PC-3 (cell line): ENCODE measurements at regions not wholly inside any gene's neighbourhood (a gene's known extent, or its start where the extent isn't known, plus 50 kb on each side); places are given as distances from the start of the nearest gene placed in this dataset.
A peak's percentile ranks its signal among the peaks of the same experiment; 100 is the strongest.

Source experiments
- ATAC-seq: fragments of 200-7000 bp; cut with Tn5 transposase; 2 replicates; pipeline ENCODE4 v1.9.1; 2020; ENCODE audit warnings: mild to moderate bottlenecking, moderate library complexity
- BruUV-seq: library from RNA; stranded (reverse); fragments of 400-500 nt; replicated peaks from 2 replicates; lab custom pipeline; 2021; lab: Mats Ljungman, UMichigan
- CTCF ChIA-PET: fragments of 300-600 bp; sonication (Branson Sonifier 250); formaldehyde crosslinking; loops from one replicate; lab custom pipeline; 2022; ENCODE audit warnings: antibody characterized with exemption; lab: Charles Lee
- POLR2A ChIA-PET: fragments of 300-600 bp; sonication (Branson Sonifier 250); formaldehyde crosslinking; loops from one replicate; lab custom pipeline; 2022; ENCODE audit warnings: antibody characterized with exemption; ENCODE audit not compliant: unreplicated experiment; lab: Charles Lee
- DNase-seq: peaks from one replicate; pipeline ENCODE4 v3.0.0-alpha.2; 2015
- H2AFZ ChIP-seq: fragments of 300-600 bp; sonication (generic); 2 replicates; pipeline ENCODE4 v1.6.0; 2016; ENCODE audit warnings: antibody characterized with exemption, low read length
- H3F3A ChIP-seq: fragments of 300-600 bp; sonication (generic); one replicate; pipeline ENCODE4 v1.6.0; 2017; ENCODE audit warnings: antibody characterized with exemption, low read length, control low read depth, mild to moderate bottlenecking; ENCODE audit not compliant: unreplicated experiment
- H3K27ac ChIP-seq: fragments of 300-600 bp; sonication (generic); 2 replicates; pipeline ENCODE4 v1.5.1; 2016; ENCODE audit warnings: mild to moderate bottlenecking, low read length
- H3K27me3 ChIP-seq: fragments of 300-600 bp; sonication (generic); 2 replicates; pipeline ENCODE4 v1.6.1; 2016; ENCODE audit warnings: low read length, mixed read lengths
- H3K36me3 ChIP-seq: fragments of 300-600 bp; sonication (generic); 2 replicates; pipeline ENCODE4 v1.6.1; 2016; ENCODE audit warnings: low read depth, mixed run types, low read length, mixed read lengths
- H3K4me1 ChIP-seq: fragments of 300-600 bp; sonication (generic); 2 replicates; pipeline ENCODE4 v1.5.1; 2016; ENCODE audit warnings: low read length; ENCODE audit not compliant: insufficient read depth
- H3K4me2 ChIP-seq: fragments of 300-600 bp; sonication (generic); 2 replicates; pipeline ENCODE4 v1.6.0; 2016; ENCODE audit warnings: low read length
- H3K4me3 ChIP-seq: fragments of 300-600 bp; sonication (generic); 2 replicates; pipeline ENCODE4 v1.5.1; 2016; ENCODE audit warnings: mild to moderate bottlenecking, low read length, mixed read lengths
- H3K79me2 ChIP-seq: fragments of 300-600 bp; sonication (generic); 2 replicates; pipeline ENCODE4 v1.6.1; 2017; ENCODE audit warnings: low read length, mixed read lengths
- H3K9ac ChIP-seq: fragments of 300-600 bp; sonication (generic); 2 replicates; pipeline ENCODE4 v1.6.0; 2016; ENCODE audit warnings: mild to moderate bottlenecking, low read length
- H3K9me2 ChIP-seq: fragments of 300-600 bp; sonication (generic); replicated peaks from 2 replicates; pipeline ENCODE4 v1.6.1; 2016; ENCODE audit warnings: mixed run types, low read length, mixed read lengths
- H3K9me3 ChIP-seq: fragments of 300-600 bp; sonication (generic); 2 replicates; pipeline ENCODE4 v1.6.1; 2016; ENCODE audit warnings: low read length, mixed read lengths
- H4K20me1 ChIP-seq: fragments of 300-600 bp; sonication (generic); 2 replicates; pipeline ENCODE4 v1.6.1; 2016; ENCODE audit warnings: low read length, mixed read lengths
- CTCF ChIP-seq: fragments of 300-600 bp; sonication (generic); conservative IDR thresholded peaks from 2 replicates; pipeline ENCODE4 v1.5.1; 2017; ENCODE audit warnings: antibody characterized with exemption, low read depth, mild to moderate bottlenecking, low read length
- EZH2 ChIP-seq: fragments of 300-600 bp; sonication (generic); IDR thresholded peaks from one replicate; pipeline ENCODE4 v1.6.1; 2017; ENCODE audit warnings: antibody characterized with exemption, mild to moderate bottlenecking, low read length; ENCODE audit not compliant: unreplicated experiment
- EZH2phosphoT487 ChIP-seq: fragments of 300-600 bp; sonication (generic); IDR thresholded peaks from 2 replicates; pipeline ENCODE4 v1.6.1; 2018; ENCODE audit warnings: mild to moderate bottlenecking, antibody characterized with exemption, low read length, borderline replicate concordance
- intact Hi-C: fragments of 100-400 bp; cut with micrococcal nuclease; formaldehyde crosslinking; loops from 2 replicates; pipeline ENCODE4 v1.9.0; 2023

GRCh38 chr3:72336821-72337479 lies 511.3 kb downstream of the SHQ1 start:
- CTCF ChIA-PET, result no interaction called here
- peak overlapping the region; percentile 40; the same call in 1 of the 2 replicates for H2AFZ ChIP-seq
- no peaks in the 10 kb centered on the region for H3K9me3 ChIP-seq
- intact Hi-C loops, result no loop called here
- no TSS peak for BruUV-seq
- TF ChIP-seq EZH2, result no peak
- no peak for TF ChIP-seq EZH2phosphoT487
- no peak for TF ChIP-seq CTCF
- peaks cover 22% of the 10 kb centered on the region for H3K4me1 ChIP-seq
- peak; percentile 32 for DNase-seq
- POLR2A ChIA-PET, result no interaction called here
- H3K27me3 ChIP-seq, result no peaks in the 10 kb centered on the region
- H3K9me2 ChIP-seq, result no peaks in the 10 kb centered on the region
- ATAC-seq, result peak; percentile 18
- no peak overlapping the region for H3K27ac ChIP-seq
- H3K9ac ChIP-seq, result no peak overlapping the region
- peak overlapping the region; percentile 65 for H3K4me2 ChIP-seq
- no peaks in the 10 kb centered on the region for H3K79me2 ChIP-seq
- no peaks in the 10 kb centered on the region for H3F3A ChIP-seq
- no peaks in the 10 kb centered on the region for H3K36me3 ChIP-seq
- peak overlapping the region; percentile 11; the same call in 1 of the 2 replicates for H3K4me3 ChIP-seq
- no peaks in the 10 kb centered on the region for H4K20me1 ChIP-seq

DNA sequence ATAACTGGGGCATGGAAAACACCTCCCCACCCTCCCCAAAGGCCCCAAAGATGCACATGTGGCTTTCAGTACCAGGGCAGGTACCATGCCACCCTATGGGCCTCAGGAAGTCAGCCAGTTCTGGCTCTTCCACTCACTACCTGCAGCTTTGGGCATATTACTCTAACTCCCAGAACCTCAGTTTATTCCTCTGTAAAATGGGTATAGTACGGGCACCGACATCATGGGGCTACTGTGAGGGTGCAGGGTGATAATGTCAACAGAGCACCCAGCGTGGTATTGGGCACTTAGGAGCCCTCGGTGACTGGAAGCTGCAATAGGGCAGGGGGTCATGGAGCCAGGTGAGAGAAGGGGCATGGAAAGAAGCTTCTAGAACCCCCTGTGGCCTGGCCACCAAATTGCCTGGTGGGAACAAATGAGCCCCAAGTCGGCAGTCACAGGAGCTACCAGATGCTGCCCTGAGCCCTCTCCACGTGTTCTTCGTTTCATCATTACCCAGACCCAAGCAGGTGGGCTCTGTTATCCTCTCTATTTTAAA lies 512.1 kb downstream of the SHQ1 start:
- ChIA-PET POLR2A (no interaction called here), CTCF (no interaction called here)
- H3F3A ChIP-seq, result no peaks in the 10 kb centered on the region
- no peaks in the 10 kb centered on the region for H3K36me3 ChIP-seq
- H3K9ac ChIP-seq, result no peak overlapping the region
- no peak overlapping the region for H3K4me3 ChIP-seq
- H3K4me1 ChIP-seq, result peaks cover 22% of the 10 kb centered on the region
- BruUV-seq, result no TSS peak
- no peaks in the 10 kb centered on the region for H3K9me2 ChIP-seq
- H3K9me3 ChIP-seq, result no peaks in the 10 kb centered on the region
- H3K27ac ChIP-seq, result no peak overlapping the region
- H4K20me1 ChIP-seq, result no peaks in the 10 kb centered on the region
- intact Hi-C loops, result no loop called here
- no peaks in the 10 kb centered on the region for H3K27me3 ChIP-seq
- H3K4me2 ChIP-seq, result no peak overlapping the region
- no peak overlapping the region for H2AFZ ChIP-seq
- ATAC-seq (no peak), DNase-seq (no peak)
- no peaks in the 10 kb centered on the region for H3K79me2 ChIP-seq
- TF ChIP-seq EZH2phosphoT487 (no peak), CTCF (no peak), EZH2 (no peak)

- ChIA-PET CTCF (no interaction called here), POLR2A (no interaction called here)
- ATAC-seq, result no peak
- Histone ChIP-seq H3K27me3 (no peaks in the 10 kb centered on the region), H3K9me3 (no peaks in the 10 kb centered on the region), H2AFZ (no peak overlapping the region), H3K36me3 (no peaks in the 10 kb centered on the region), H3K4me1 (peaks cover 22% of the 10 kb centered on the region), H3K4me2 (no peak overlapping the region), H3K9ac (no peak overlapping the region), H3K27ac (no peak overlapping the region), H3K79me2 (no peaks in the 10 kb centered on the region), H3K9me2 (no peaks in the 10 kb centered on the region), H4K20me1 (no peaks in the 10 kb centered on the region), H3F3A (no peaks in the 10 kb centered on the region), H3K4me3 (no peak overlapping the region)
- no peak for TF ChIP-seq EZH2
- TF ChIP-seq EZH2phosphoT487, result no peak
- DNase-seq, result no peak
- intact Hi-C loops, result no loop called here
- no TSS peak for BruUV-seq
Measured at GRCh38 chr3:72335458-72336095, 512.7 kb downstream of the SHQ1 start.
